GM12874 (cell line): ENCODE measurements at regions not wholly inside any gene's neighbourhood (a gene's known extent, or its start where the extent isn't known, plus 50 kb on each side); places are given as distances from the start of the nearest gene placed in this dataset.

Experiments used
- CTCF ChIP-seq: IDR thresholded peaks from 2 replicates; pipeline ENCODE4 v1.5.1; 2011; ENCODE audit warnings: low read depth, mild to moderate bottlenecking, control low read depth, low read length, moderate library complexity; ENCODE audit not compliant: insufficient read depth

- no peak for TF ChIP-seq CTCF
Observed at GRCh38 chr9:75239176-75239575, 150.9 kb downstream of the OSTF1 start.

- no peak for TF ChIP-seq CTCF
Observed at GRCh38 chr9:75242426-75242825, 154.1 kb downstream of the OSTF1 start.

- no peak for TF ChIP-seq CTCF
Observed at GRCh38 chr9:75246949-75247348, 158.6 kb downstream of the OSTF1 start.

DNA sequence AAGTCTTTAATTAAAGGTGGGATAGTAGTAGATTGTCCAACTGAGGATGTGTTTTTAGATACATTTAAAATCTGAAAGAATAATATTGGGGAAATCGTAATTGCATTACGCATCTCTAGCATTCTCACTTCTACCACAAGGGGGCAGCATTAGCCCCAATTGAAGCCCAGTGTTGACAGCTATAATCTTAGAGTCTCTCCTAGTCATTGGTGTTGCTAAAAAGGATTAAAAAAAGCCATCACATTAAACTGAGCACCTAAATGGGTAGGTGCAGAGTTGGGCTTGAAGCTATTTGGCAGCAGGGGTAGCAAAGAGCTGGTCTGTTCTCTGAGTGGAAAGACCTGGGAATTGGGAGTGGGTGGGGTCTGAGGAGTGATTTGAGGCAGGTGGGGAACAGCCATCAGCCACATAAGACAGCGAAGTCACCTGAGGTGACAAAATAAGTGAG lies 177.2 kb downstream of the OSTF1 start:
- peak; percentile 70 for TF ChIP-seq CTCF

- no peak for TF ChIP-seq CTCF
Observed at GRCh38 chr9:75269197-75269596, 180.9 kb downstream of the OSTF1 start.

DNA sequence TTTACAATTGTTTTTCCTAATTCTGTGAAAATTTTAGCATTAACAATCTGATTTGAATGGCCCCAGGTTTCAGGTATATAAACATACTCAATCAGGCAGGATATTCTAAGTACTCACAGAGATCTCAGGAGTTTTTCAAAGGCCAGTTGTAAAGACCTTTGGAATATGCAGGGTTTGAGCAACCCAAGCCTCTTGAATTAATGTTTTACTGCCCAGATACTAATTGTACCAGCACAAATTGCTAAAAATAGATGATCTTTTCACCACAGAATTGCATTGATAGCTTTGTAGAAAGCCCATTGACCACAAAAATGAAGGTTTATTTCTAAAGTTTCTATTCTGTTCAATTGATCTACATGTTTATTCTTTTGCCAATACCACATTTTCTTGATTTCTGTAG lies 186.5 kb downstream of the OSTF1 start:
- TF ChIP-seq CTCF = no peak

GRCh38 chr9:75282047-75282446 lies 193.7 kb downstream of the OSTF1 start:
- no peak for TF ChIP-seq CTCF

DNA sequence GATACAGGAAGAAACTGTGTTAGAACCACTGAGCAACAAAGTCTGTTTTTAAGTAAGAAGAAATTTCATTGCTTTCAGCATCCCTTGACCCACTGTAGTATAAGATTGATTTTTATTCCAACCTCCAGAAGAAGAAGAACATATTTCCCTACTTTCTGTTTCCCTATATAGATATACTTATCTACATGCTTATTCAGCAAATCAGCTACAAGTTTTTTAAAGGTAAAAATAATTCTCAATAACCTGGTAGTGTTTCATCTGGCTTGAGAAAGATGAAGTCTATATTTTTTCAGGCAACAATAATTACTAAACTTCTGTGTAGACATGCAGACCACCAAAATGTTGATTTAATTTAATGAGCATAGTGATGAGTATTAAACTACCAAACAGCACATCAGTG lies 201.0 kb downstream of the OSTF1 start:
- no peak for TF ChIP-seq CTCF
